KMS-11 (cell line): ENCODE measurements at regions not wholly inside any gene's neighbourhood (a gene's known extent, or its start where the extent isn't known, plus 50 kb on each side); places are given as distances from the start of the nearest gene placed in this dataset.

ENCODE experiments used
- H2AFZ ChIP-seq: fragments of 200-600 bp; sonication (generic); 2 replicates; pipeline ENCODE4 v1.6.1; 2016; ENCODE audit warnings: antibody characterized with exemption, mixed run types, low read depth
- H3K27ac ChIP-seq: fragments of 200-600 bp; sonication (generic); 2 replicates; pipeline ENCODE4 v1.6.1; 2016; ENCODE audit warnings: mild to moderate bottlenecking, mixed run types
- H3K27me3 ChIP-seq: fragments of 200-600 bp; sonication (generic); 2 replicates; pipeline ENCODE4 v1.6.1; 2017; ENCODE audit warnings: mild to moderate bottlenecking, low read depth, mixed run types, moderate library complexity; ENCODE audit not compliant: insufficient read depth
- H3K36me3 ChIP-seq: fragments of 200-600 bp; sonication (generic); 2 replicates; pipeline ENCODE4 v1.6.1; 2017; ENCODE audit warnings: mild to moderate bottlenecking, mixed run types; ENCODE audit not compliant: insufficient read depth
- H3K4me1 ChIP-seq: fragments of 200-600 bp; sonication (generic); 2 replicates; pipeline ENCODE4 v1.6.1; 2016; ENCODE audit warnings: mild to moderate bottlenecking, low read depth, mixed run types; ENCODE audit not compliant: poor library complexity, severe bottlenecking
- H3K4me2 ChIP-seq: fragments of 200-600 bp; sonication (generic); 2 replicates; pipeline ENCODE4 v1.7.0; 2016; ENCODE audit warnings: mild to moderate bottlenecking, mixed run types
- H3K4me3 ChIP-seq: fragments of 200-600 bp; sonication (generic); IDR thresholded peaks from 2 replicates; pipeline ENCODE4 v1.6.1; 2017; ENCODE audit warnings: low read depth, low read length, mixed read lengths; ENCODE audit not compliant: insufficient read depth
- H3K79me2 ChIP-seq: fragments of 200-600 bp; sonication (generic); 2 replicates; pipeline ENCODE4 v1.6.1; 2016; ENCODE audit warnings: low read depth, mixed run types; ENCODE audit not compliant: insufficient read depth
- H3K9ac ChIP-seq: fragments of 200-600 bp; sonication (generic); 2 replicates; pipeline ENCODE4 v1.6.1; 2016; ENCODE audit warnings: mild to moderate bottlenecking, mixed run types
- H4K20me1 ChIP-seq: fragments of 200-600 bp; sonication (generic); 2 replicates; pipeline ENCODE4 v1.6.1; 2016; ENCODE audit warnings: mild to moderate bottlenecking, mixed run types; ENCODE audit not compliant: insufficient read depth
- CTCF ChIP-seq: fragments of 200-600 bp; sonication (generic); conservative IDR thresholded peaks from 2 replicates; pipeline ENCODE4 v1.6.1; 2017; ENCODE audit warnings: low read depth, mild to moderate bottlenecking, antibody characterized with exemption, low read length, moderate library complexity, mixed read lengths

DNA sequence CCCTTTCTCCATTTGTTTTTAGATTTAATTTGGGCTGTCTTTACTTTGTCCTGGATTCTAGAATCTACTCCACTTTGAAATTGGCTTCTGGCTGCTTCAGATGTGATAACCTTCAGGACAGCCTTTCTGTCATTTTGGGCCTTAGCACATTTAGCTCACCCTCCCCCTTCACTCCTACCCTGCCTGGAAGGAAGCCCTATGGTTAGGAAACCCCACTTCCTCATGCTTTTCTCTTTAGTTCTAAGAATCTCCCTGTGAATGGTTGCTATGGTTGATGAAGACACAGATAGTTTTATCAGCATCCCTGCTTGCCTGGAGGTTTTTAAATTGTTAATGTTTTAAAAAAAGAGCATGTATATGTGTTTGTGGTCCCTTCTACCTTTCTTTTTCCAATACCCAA, 100.7 kb upstream of the PTPN13 start:
- H3K4me1 ChIP-seq = peaks cover 21% of the 10 kb centered on the region
- no peaks in the 10 kb centered on the region for H3K36me3 ChIP-seq
- H3K4me3 ChIP-seq = no peak overlapping the region
- H3K4me2 ChIP-seq = no peak overlapping the region
- no peaks in the 10 kb centered on the region for H4K20me1 ChIP-seq
- no peak for TF ChIP-seq CTCF
- H3K79me2 ChIP-seq = no peaks in the 10 kb centered on the region
- no peak overlapping the region for H3K9ac ChIP-seq
- no peak overlapping the region for H2AFZ ChIP-seq
- no peaks in the 10 kb centered on the region for H3K27me3 ChIP-seq
- H3K27ac ChIP-seq = no peak overlapping the region

GRCh38 chr4:86496094-86497080, 97.7 kb upstream of the PTPN13 start:
- H3K27me3 ChIP-seq = no peaks in the 10 kb centered on the region
- 0 out of 2 replicates have a peak overlapping the region, but pooled peaks have one; percentile 14 for H3K4me2 ChIP-seq
- peak overlapping the region; percentile 48 for H2AFZ ChIP-seq
- no peak overlapping the region for H3K27ac ChIP-seq
- H3K79me2 ChIP-seq = no peaks in the 10 kb centered on the region
- H3K36me3 ChIP-seq = no peaks in the 10 kb centered on the region
- no peak overlapping the region for H3K9ac ChIP-seq
- H4K20me1 ChIP-seq = no peaks in the 10 kb centered on the region
- no peak overlapping the region for H3K4me3 ChIP-seq
- TF ChIP-seq CTCF = peak; percentile 92
- peaks cover 25% of the 10 kb centered on the region for H3K4me1 ChIP-seq

DNA sequence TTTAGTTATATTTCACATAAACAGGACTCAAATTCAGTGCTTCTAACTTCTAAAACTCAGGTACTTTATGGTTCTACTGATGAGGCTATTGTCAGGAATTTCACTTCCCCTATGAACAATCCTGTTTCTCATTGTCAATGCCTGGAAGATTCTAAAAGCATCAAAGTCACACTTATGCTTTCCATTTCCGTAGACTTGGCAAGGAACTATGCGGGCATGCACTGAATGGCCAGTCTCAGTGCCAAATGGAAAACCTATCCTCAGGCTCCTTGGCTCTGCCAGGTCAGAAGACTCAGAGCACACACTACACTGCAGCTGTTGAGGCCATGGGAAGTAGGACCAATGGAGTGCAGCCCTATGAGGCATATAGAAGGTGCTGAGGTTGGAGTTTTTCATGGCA, 97.0 kb upstream of the PTPN13 start:
- Histone ChIP-seq H3K27me3 (no peaks in the 10 kb centered on the region), H3K36me3 (no peaks in the 10 kb centered on the region), H3K27ac (no peak overlapping the region), H3K79me2 (no peaks in the 10 kb centered on the region), H3K9ac (no peak overlapping the region), H4K20me1 (no peaks in the 10 kb centered on the region), H3K4me3 (no peak overlapping the region), H2AFZ (no peak overlapping the region), H3K4me2 (no peak overlapping the region), H3K4me1 (peaks cover 25% of the 10 kb centered on the region)
- TF ChIP-seq CTCF = no peak

GRCh38 chr4:86497980-86498862, 95.9 kb upstream of the PTPN13 start:
- Histone ChIP-seq H3K27ac (no peak overlapping the region), H3K4me3 (no peak overlapping the region), H3K9ac (no peak overlapping the region), H3K4me2 (peak overlapping the region; percentile 6; the same call in 1 of the 2 replicates), H3K4me1 (peaks cover 25% of the 10 kb centered on the region), H2AFZ (no peak overlapping the region), H3K36me3 (no peaks in the 10 kb centered on the region), H3K79me2 (no peaks in the 10 kb centered on the region), H3K27me3 (no peaks in the 10 kb centered on the region), H4K20me1 (no peaks in the 10 kb centered on the region)
- peak; percentile 92 for TF ChIP-seq CTCF
